ENCODE measurements at regions not wholly inside any gene's neighbourhood (a gene's known extent, or its start where the extent isn't known, plus 50 kb on each side); places are given as distances from the start of the nearest gene placed in this dataset.

DNA sequence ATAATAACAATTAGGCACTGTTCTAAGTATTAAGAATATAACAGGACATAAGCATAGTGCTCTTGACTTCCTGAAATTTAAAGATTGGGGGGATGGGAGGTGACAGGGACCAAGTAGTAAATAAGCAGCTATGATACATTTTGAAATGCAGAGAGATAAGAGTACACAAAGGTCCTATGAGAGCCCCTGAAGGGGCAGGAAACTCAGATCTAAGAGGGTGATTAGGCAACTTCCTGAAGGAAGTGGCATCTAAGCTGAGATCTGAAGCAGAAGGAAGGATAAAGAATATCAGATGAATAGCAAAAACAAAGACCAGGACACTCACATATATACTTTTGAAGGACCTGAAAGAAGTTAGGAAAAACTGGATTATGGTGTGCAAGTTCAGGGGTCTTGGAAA is 415.2 kb upstream of the FRG2C start:
- CTCF ChIA-PET = no interaction called here

DNA sequence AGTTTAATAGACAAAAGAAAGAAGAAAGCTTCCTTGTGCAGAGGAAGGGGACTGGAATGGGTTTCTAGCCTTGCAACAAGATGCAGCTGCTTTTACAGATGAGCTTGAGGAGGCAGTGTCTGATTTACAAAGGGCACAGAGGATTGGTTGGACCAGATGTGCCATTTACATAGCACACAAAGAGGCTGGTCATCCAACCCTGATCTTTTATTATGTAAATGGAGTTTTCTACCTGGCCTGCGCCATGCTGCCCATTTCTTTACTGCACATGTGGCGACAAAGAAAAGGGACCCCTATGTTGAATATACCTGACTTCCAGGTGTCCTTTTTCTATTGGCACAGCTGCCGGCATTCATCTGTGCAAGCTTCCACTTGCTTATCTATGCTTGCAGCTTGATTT is 409.4 kb upstream of the FRG2C start:
- Histone ChIP-seq H3K9me3 (ENCODE audit: control insufficient read depth in 1 of 2, insufficient read depth in 1 of 2, low read depth in 1 of 2, low read length in 2 of 2) (no peaks in the 10 kb centered on the region), H3K79me2 (ENCODE audit: insufficient read depth, low read length) (no peaks in the 10 kb centered on the region), H3K27ac (ENCODE audit: low read depth, low read length) (no peak overlapping the region), H3K4me3 (replicated peaks in 1 of 2; ENCODE audit: low read depth in 1 of 2, low read length in 2 of 2) (no peak overlapping the region), H2AFZ (ENCODE audit: low read depth, low read length, poor library complexity, severe bottlenecking) (no peak overlapping the region), H3K27me3 (ENCODE audit: insufficient read depth, low read length) (no peaks in the 10 kb centered on the region), H3K9ac (ENCODE audit: low read length) (no peak overlapping the region), H3K9me2 (ENCODE audit: insufficient read depth) (no peaks in the 10 kb centered on the region), H3K4me1 (ENCODE audit: control insufficient read depth in 1 of 2, insufficient read depth in 2 of 2, low read length in 2 of 2) (no peaks in the 10 kb centered on the region), H4K20me1 (ENCODE audit: insufficient read depth) (no peaks in the 10 kb centered on the region), H3K36me3 (ENCODE audit: control insufficient read depth in 1 of 2, insufficient read depth in 2 of 2, low read length in 2 of 2) (no peaks in the 10 kb centered on the region), H3K4me2 (ENCODE audit: low read length) (no peak overlapping the region)
- RAD21 ChIA-PET (ENCODE audit: low non-redundant PET in 1 of 2, low total read pairs in 2 of 2, uncharacterized antibody in 2 of 2, unreplicated experiment in 2 of 2) = no interaction called here
- DNase-seq (ENCODE audit: low read depth, low spot score) (no peak), ATAC-seq (no peak)
- intact Hi-C loops (cut with micrococcal nuclease) = no loop called here
- BruUV-seq (replicated peaks) = no TSS peak
- CTCF ChIA-PET = no interaction called here
- POLR2A ChIA-PET = no interaction called here
- TF ChIP-seq, protein P1, sequence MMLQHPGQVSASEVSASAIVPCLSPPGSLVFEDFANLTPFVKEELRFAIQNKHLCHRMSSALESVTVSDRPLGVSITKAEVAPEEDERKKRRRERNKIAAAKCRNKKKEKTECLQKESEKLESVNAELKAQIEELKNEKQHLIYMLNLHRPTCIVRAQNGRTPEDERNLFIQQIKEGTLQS (IDR thresholded peaks at IDR 0.05) = no peak
- TF ChIP-seq ZFX (IDR thresholded peaks at IDR 0.05) (no peak), FOSL1 (IDR thresholded peaks at IDR 0.05; ENCODE audit: low read depth) (no peak), POLR2A (IDR thresholded peaks at IDR 0.05; ENCODE audit: borderline replicate concordance, extremely low read depth, insufficient read depth, insufficient read length) (no peak), CBX3 (IDR thresholded peaks at IDR 0.05; ENCODE audit: low read depth) (no peak), JUND (IDR thresholded peaks at IDR 0.05) (no peak), SRF (IDR thresholded peaks at IDR 0.05; ENCODE audit: low read depth) (no peak), SP1 (IDR thresholded peaks at IDR 0.05; ENCODE audit: low read depth) (no peak), TCF7L2 (IDR thresholded peaks at IDR 0.05; ENCODE audit: borderline replicate concordance, extremely low read depth, insufficient read depth, insufficient read length) (no peak), POLR2AphosphoS5 (IDR thresholded peaks at IDR 0.05; ENCODE audit: low read depth, low read length) (no peak), EZH2phosphoT487 (IDR thresholded peaks at IDR 0.05; ENCODE audit: borderline replicate concordance) (no peak), RAD21 (IDR thresholded peaks at IDR 0.05; ENCODE audit: low read depth) (no peak), SIN3A (IDR thresholded peaks at IDR 0.05; ENCODE audit: low read depth) (no peak), ZNF274 (IDR thresholded peaks at IDR 0.05; ENCODE audit: low read depth, low read length) (no peak), ELF1 (IDR thresholded peaks at IDR 0.05; ENCODE audit: borderline replicate concordance, low read depth) (no peak), EGR1 (IDR thresholded peaks at IDR 0.05; ENCODE audit: low read depth) (no peak)
- TF ChIP-seq, protein P2, sequence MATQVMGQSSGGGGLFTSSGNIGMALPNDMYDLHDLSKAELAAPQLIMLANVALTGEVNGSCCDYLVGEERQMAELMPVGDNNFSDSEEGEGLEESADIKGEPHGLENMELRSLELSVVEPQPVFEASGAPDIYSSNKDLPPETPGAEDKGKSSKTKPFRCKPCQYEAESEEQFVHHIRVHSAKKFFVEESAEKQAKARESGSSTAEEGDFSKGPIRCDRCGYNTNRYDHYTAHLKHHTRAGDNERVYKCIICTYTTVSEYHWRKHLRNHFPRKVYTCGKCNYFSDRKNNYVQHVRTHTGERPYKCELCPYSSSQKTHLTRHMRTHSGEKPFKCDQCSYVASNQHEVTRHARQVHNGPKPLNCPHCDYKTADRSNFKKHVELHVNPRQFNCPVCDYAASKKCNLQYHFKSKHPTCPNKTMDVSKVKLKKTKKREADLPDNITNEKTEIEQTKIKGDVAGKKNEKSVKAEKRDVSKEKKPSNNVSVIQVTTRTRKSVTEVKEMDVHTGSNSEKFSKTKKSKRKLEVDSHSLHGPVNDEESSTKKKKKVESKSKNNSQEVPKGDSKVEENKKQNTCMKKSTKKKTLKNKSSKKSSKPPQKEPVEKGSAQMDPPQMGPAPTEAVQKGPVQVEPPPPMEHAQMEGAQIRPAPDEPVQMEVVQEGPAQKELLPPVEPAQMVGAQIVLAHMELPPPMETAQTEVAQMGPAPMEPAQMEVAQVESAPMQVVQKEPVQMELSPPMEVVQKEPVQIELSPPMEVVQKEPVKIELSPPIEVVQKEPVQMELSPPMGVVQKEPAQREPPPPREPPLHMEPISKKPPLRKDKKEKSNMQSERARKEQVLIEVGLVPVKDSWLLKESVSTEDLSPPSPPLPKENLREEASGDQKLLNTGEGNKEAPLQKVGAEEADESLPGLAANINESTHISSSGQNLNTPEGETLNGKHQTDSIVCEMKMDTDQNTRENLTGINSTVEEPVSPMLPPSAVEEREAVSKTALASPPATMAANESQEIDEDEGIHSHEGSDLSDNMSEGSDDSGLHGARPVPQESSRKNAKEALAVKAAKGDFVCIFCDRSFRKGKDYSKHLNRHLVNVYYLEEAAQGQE (IDR thresholded peaks at IDR 0.05; ENCODE audit: low read depth) = no peak
- TF ChIP-seq, protein P3, sequence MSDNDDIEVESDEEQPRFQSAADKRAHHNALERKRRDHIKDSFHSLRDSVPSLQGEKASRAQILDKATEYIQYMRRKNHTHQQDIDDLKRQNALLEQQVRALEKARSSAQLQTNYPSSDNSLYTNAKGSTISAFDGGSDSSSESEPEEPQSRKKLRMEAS (IDR thresholded peaks at IDR 0.05) = no peak

More for the DNA sequence above, 415.2 kb upstream of the FRG2C start:
- Histone ChIP-seq H3K9me3 (ENCODE audit: control insufficient read depth in 1 of 2, insufficient read depth in 1 of 2, low read depth in 1 of 2, low read length in 2 of 2) (no peaks in the 10 kb centered on the region), H3K4me2 (ENCODE audit: low read length) (no peak overlapping the region), H3K36me3 (ENCODE audit: control insufficient read depth in 1 of 2, insufficient read depth in 2 of 2, low read length in 2 of 2) (no peaks in the 10 kb centered on the region), H3K9me2 (ENCODE audit: insufficient read depth) (no peaks in the 10 kb centered on the region), H2AFZ (ENCODE audit: low read depth, low read length, poor library complexity, severe bottlenecking) (no peak overlapping the region), H3K4me1 (ENCODE audit: control insufficient read depth in 1 of 2, insufficient read depth in 2 of 2, low read length in 2 of 2) (no peaks in the 10 kb centered on the region), H3K79me2 (ENCODE audit: insufficient read depth, low read length) (no peaks in the 10 kb centered on the region), H3K27ac (ENCODE audit: low read depth, low read length) (no peak overlapping the region), H3K27me3 (ENCODE audit: insufficient read depth, low read length) (no peaks in the 10 kb centered on the region; the same call in 1 of the 2 replicates), H4K20me1 (ENCODE audit: insufficient read depth) (no peaks in the 10 kb centered on the region), H3K4me3 (replicated peaks in 1 of 2; ENCODE audit: low read depth in 1 of 2, low read length in 2 of 2) (no peak overlapping the region), H3K9ac (ENCODE audit: low read length) (no peak overlapping the region)
- DNase-seq (ENCODE audit: low read depth, low spot score) (no peak), ATAC-seq (no peak)
- no TSS peak for BruUV-seq (replicated peaks)
- intact Hi-C loops (cut with micrococcal nuclease) = loop anchor here (10.0 kb wide), 1 partner anchor 64 kb away; no protein-coding TSS in a partner anchor
- POLR2A ChIA-PET = no interaction called here
- RAD21 ChIA-PET (ENCODE audit: low non-redundant PET in 1 of 2, low total read pairs in 2 of 2, uncharacterized antibody in 2 of 2, unreplicated experiment in 2 of 2) = no interaction called here
- TF ChIP-seq SRF (IDR thresholded peaks at IDR 0.05; ENCODE audit: low read depth) = no peak

Data from HCT116 (cell line).